Bronchial epithelial cell (primary cell): ENCODE measurements at regions not wholly inside any gene's neighbourhood (a gene's known extent, or its start where the extent isn't known, plus 50 kb on each side); places are given as distances from the start of the nearest gene placed in this dataset.

Experiments used
- DNase-seq: peaks from one replicate; pipeline ENCODE4 v3.0.0-alpha.2; 2010; ENCODE audit warnings: low read depth
- FAIRE-seq: peaks from 2 replicates; lab custom pipeline; 2011; peaks lifted over from hg19 to GRCh38; lab: Jason Lieb, UNC
- H3K27me3 ChIP-seq: 2 replicates; pipeline ENCODE4 v1.5.1; 2011; ENCODE audit warnings: low read length; ENCODE audit not compliant: control insufficient read depth, insufficient read depth
- H3K36me3 ChIP-seq: 2 replicates; pipeline ENCODE4 v1.5.1; 2011; ENCODE audit warnings: low read length; ENCODE audit not compliant: control insufficient read depth, insufficient read depth
- H3K4me3 ChIP-seq: 2 replicates; pipeline ENCODE4 v1.5.1; 2011; ENCODE audit warnings: mild to moderate bottlenecking, low read depth, low read length, control low read depth
- TF ChIP-seq, protein P1 (sequence below): IDR thresholded peaks from 2 replicates; pipeline ENCODE4 v1.5.1; 2011; ENCODE audit warnings: mild to moderate bottlenecking, moderate library complexity, low read length, control low read depth, inconsistent platforms; ENCODE audit not compliant: insufficient read depth, severe bottlenecking

DNA sequence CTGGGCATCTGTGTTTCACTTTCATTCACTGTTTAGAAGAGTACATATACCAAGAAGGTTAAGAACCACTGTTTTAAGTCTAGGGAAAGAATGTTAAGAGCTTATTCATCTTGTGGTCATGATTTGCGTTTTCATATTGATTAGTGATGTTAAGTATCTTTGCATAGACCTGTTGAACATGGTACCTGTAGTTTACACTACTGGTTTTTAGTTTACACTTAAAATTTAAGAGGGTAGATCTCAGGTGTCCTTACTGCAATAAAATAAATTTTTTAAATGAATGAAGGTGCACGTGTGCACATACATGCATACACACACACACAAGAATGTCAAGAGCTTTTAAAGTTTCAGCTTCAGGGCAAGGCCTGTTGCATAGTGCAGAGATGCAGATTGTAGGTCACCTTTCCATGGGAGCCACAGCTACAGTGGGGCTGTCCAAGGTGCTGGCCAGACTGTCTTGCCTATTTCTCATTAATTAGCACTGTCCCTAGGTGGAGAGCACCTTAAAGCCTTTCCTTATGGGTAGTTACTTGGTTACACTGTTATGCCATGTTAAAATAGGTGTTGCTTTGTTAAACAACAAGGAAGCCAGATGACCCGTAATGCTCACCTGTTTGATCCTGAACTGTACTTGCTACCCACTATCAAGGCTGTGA lies 543.0 kb upstream of the DAB1 start:
- Histone ChIP-seq H3K27me3 (no peaks in the 10 kb centered on the region), H3K4me3 (no peak overlapping the region), H3K36me3 (no peaks in the 10 kb centered on the region)
- peak; percentile 42 for DNase-seq
- TF ChIP-seq, protein P1, sequence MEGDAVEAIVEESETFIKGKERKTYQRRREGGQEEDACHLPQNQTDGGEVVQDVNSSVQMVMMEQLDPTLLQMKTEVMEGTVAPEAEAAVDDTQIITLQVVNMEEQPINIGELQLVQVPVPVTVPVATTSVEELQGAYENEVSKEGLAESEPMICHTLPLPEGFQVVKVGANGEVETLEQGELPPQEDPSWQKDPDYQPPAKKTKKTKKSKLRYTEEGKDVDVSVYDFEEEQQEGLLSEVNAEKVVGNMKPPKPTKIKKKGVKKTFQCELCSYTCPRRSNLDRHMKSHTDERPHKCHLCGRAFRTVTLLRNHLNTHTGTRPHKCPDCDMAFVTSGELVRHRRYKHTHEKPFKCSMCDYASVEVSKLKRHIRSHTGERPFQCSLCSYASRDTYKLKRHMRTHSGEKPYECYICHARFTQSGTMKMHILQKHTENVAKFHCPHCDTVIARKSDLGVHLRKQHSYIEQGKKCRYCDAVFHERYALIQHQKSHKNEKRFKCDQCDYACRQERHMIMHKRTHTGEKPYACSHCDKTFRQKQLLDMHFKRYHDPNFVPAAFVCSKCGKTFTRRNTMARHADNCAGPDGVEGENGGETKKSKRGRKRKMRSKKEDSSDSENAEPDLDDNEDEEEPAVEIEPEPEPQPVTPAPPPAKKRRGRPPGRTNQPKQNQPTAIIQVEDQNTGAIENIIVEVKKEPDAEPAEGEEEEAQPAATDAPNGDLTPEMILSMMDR, result no peak
- FAIRE-seq, result peak; percentile 13

GRCh38 chr1:57966340-57966739 lies 542.5 kb upstream of the DAB1 start:
- FAIRE-seq (no peak), DNase-seq (no peak)
- no peaks in the 10 kb centered on the region for H3K36me3 ChIP-seq
- no peak overlapping the region for H3K4me3 ChIP-seq
- TF ChIP-seq, protein P1, result no peak
- H3K27me3 ChIP-seq, result no peaks in the 10 kb centered on the region

GRCh38 chr1:57963581-57963980 lies 539.7 kb upstream of the DAB1 start:
- Histone ChIP-seq H3K36me3 (no peaks in the 10 kb centered on the region), H3K4me3 (no peak overlapping the region), H3K27me3 (no peaks in the 10 kb centered on the region)
- DNase-seq (no peak), FAIRE-seq (no peak)
- TF ChIP-seq, protein P1, result no peak

GRCh38 chr1:57959531-57960241 lies 535.8 kb upstream of the DAB1 start:
- FAIRE-seq, result no peak
- no peaks in the 10 kb centered on the region for H3K36me3 ChIP-seq
- H3K4me3 ChIP-seq, result no peak overlapping the region
- TF ChIP-seq, protein P1, result no peak
- no peaks in the 10 kb centered on the region for H3K27me3 ChIP-seq
- no peak for DNase-seq

DNA sequence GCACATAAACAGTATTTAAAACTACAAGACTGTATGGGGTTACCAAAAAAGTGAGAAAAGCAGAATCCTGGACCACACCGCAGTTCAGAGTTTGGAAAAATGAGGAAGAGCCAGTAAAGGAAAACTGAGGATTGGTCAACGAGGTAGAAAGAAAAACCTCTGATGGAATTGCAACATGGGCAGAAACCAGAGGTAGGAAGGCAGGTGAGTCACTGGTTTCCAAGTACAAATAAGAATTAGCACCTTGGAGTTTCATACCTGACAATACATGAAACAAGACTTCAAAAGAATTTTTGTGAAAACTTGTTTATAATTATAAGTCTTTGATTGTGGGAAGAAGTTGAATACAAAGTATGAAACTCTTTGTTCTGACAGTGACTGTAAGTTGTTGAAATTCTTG lies 533.7 kb upstream of the DAB1 start:
- Histone ChIP-seq H3K27me3 (no peaks in the 10 kb centered on the region), H3K4me3 (no peak overlapping the region), H3K36me3 (no peaks in the 10 kb centered on the region)
- TF ChIP-seq, protein P1, result no peak
- peak; percentile 54 for DNase-seq
- no peak for FAIRE-seq

DNA sequence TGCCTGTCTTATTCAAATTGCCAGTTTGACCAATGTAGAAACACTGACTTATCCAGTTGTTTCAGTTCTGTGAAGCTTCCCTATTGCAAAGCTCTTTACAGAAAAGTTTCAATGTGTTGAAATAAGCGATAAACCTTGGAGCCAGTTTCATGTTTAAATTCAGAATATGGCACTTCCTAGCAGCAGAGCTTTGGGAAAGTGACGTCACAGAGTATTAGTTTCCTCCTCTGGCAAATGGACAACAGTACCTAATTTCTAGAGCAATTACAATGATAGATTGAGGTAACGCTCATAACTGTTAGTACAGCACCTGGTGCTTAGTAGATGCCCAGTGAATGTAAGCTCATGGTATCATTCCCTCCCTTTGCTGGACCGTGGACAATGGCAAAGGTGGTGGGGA lies 527.5 kb upstream of the DAB1 start:
- FAIRE-seq, result no peak
- Histone ChIP-seq H3K4me3 (no peak overlapping the region), H3K36me3 (no peaks in the 10 kb centered on the region), H3K27me3 (no peaks in the 10 kb centered on the region)
- TF ChIP-seq, protein P1, result no peak
- no peak for DNase-seq
